GM12875 (cell line): ENCODE measurements at regions not wholly inside any gene's neighbourhood (a gene's known extent, or its start where the extent isn't known, plus 50 kb on each side); places are given as distances from the start of the nearest gene placed in this dataset.

Experiments used
- H3K4me3 ChIP-seq: one replicate; pipeline ENCODE4 v1.5.1; 2011; ENCODE audit warnings: low read depth, low read length, control low read depth
- TF ChIP-seq, protein P1 (sequence below): IDR thresholded peaks from 2 replicates; pipeline ENCODE4 v1.5.1; 2011; ENCODE audit warnings: low read depth, mild to moderate bottlenecking, control low read depth, inconsistent platforms, low read length, moderate library complexity, borderline replicate concordance; ENCODE audit not compliant: insufficient read depth

GRCh38 chr9:120152295-120152694 lies 427.7 kb downstream of the CDK5RAP2 start:
- TF ChIP-seq, protein P1, sequence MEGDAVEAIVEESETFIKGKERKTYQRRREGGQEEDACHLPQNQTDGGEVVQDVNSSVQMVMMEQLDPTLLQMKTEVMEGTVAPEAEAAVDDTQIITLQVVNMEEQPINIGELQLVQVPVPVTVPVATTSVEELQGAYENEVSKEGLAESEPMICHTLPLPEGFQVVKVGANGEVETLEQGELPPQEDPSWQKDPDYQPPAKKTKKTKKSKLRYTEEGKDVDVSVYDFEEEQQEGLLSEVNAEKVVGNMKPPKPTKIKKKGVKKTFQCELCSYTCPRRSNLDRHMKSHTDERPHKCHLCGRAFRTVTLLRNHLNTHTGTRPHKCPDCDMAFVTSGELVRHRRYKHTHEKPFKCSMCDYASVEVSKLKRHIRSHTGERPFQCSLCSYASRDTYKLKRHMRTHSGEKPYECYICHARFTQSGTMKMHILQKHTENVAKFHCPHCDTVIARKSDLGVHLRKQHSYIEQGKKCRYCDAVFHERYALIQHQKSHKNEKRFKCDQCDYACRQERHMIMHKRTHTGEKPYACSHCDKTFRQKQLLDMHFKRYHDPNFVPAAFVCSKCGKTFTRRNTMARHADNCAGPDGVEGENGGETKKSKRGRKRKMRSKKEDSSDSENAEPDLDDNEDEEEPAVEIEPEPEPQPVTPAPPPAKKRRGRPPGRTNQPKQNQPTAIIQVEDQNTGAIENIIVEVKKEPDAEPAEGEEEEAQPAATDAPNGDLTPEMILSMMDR = no peak

DNA sequence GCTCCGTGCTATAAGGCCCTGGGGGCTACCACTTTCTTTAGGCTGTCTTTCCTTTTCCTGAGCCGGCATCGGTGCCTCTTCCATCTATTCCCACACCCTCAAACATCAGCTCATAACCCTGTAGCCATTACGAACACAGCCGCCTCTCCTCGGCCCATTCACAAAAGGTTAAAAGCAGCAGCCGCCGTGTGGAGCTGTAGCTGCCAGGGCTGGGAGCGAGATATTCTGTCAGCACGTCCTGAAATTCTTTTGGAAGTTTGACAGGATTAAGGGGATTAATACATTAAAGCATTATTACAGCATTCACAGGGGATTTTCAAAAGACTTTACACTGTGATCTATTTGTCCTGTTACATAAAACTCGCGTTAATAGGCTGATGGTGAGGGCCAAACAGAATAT lies 428.2 kb downstream of the CDK5RAP2 start:
- TF ChIP-seq, protein P1 = no peak
- no peak overlapping the region for H3K4me3 ChIP-seq

More at GRCh38 chr9:120152295-120152694, 427.7 kb downstream of the CDK5RAP2 start:
- no peak overlapping the region for H3K4me3 ChIP-seq

- TF ChIP-seq, protein P1 = no peak
- no peak overlapping the region for H3K4me3 ChIP-seq
Observed at GRCh38 chr9:120151149-120151548, 428.8 kb downstream of the CDK5RAP2 start.

- H3K4me3 ChIP-seq = no peak overlapping the region
- TF ChIP-seq, protein P1 = no peak
Observed at GRCh38 chr9:120138955-120139354, 441.0 kb downstream of the CDK5RAP2 start.

- H3K4me3 ChIP-seq = no peak overlapping the region
- TF ChIP-seq, protein P1 = no peak
Observed at GRCh38 chr9:120137186-120137840, 442.7 kb downstream of the CDK5RAP2 start.

DNA sequence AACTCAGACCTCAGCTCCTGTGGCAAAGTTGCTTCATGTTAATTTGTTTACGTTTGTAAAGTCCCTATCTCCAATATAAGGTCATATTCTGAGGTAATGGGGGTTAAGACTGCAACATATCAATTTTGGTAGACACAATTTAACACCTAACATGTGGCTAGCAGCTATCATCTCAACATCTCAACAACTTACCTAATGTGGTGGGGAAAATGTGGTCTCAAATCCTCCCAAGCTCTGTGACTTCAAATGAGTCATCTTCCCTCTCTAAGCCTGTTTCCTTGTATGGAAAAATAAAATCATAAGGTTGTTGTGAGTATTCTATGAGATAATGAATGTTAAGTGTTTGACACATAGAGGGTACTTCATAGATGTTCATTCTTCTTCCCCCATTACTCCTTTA lies 443.3 kb downstream of the CDK5RAP2 start:
- no peak overlapping the region for H3K4me3 ChIP-seq
- TF ChIP-seq, protein P1 = no peak

DNA sequence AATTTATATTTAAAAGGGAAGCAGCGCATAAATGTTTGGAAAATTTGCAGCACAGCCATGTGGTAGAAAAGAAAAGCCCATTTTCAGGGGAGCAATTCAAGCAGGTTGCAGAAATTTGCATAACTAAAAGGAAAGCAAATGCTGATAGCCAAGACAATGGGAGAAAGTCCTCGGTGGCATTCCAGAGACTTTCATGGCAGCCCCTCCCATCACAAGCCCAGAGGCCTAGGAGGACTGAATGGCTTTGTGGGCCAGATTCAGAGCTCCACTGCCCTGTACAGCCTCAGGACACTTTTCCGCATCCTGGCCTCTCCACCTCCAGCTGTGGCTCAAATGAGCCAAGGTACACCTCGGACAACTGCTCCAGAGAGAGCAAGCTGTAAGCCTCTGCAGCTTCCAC lies 462.9 kb downstream of the CDK5RAP2 start:
- H3K4me3 ChIP-seq = no peak overlapping the region
- TF ChIP-seq, protein P1 = no peak
